Astrocyte of the spinal cord (primary cell): ENCODE measurements at regions not wholly inside any gene's neighbourhood (a gene's known extent, or its start where the extent isn't known, plus 50 kb on each side); places are given as distances from the start of the nearest gene placed in this dataset.

Experiments used
- DNase-seq: peaks from one replicate; pipeline ENCODE4 v3.0.0; 2011; ENCODE audit warnings: low read depth, low spot score
- H3K4me3 ChIP-seq: 2 replicates; pipeline ENCODE4 v1.5.1; 2011; ENCODE audit warnings: low read depth, mild to moderate bottlenecking, low read length, moderate library complexity
- CTCF ChIP-seq: IDR thresholded peaks from 2 replicates; pipeline ENCODE4 v1.5.1; 2012; ENCODE audit warnings: low read depth, mild to moderate bottlenecking, low read length, inconsistent platforms
- in situ Hi-C: cut with HindIII; loops from 2 replicates; pipeline ENCODE4 v1.10.0; 2017; ENCODE audit warnings: low sequenced_read_pairs

- in situ Hi-C loops = no loop called here
- TF ChIP-seq CTCF = no peak
- no peak for DNase-seq
- no peak overlapping the region for H3K4me3 ChIP-seq
Measured at GRCh38 chr2:75324141-75324540, 124.8 kb upstream of the TACR1 start.

- no peak for TF ChIP-seq CTCF
- DNase-seq = no peak
- in situ Hi-C loops = no loop called here
- H3K4me3 ChIP-seq = no peak overlapping the region
Measured at GRCh38 chr2:75321599-75321922, 122.2 kb upstream of the TACR1 start.

GRCh38 chr2:75320898-75321598 lies 121.7 kb upstream of the TACR1 start:
- H3K4me3 ChIP-seq = no peak overlapping the region
- DNase-seq = no peak
- in situ Hi-C loops = no loop called here
- no peak for TF ChIP-seq CTCF

GRCh38 chr2:75319951-75320350 lies 120.6 kb upstream of the TACR1 start:
- in situ Hi-C loops = no loop called here
- H3K4me3 ChIP-seq = no peak overlapping the region
- TF ChIP-seq CTCF = no peak
- DNase-seq = no peak

GRCh38 chr2:75317802-75318201 lies 118.5 kb upstream of the TACR1 start:
- no peak overlapping the region for H3K4me3 ChIP-seq
- no peak for TF ChIP-seq CTCF
- DNase-seq = no peak
- in situ Hi-C loops = no loop called here

GRCh38 chr2:75317316-75317715 lies 118.0 kb upstream of the TACR1 start:
- DNase-seq = no peak
- TF ChIP-seq CTCF = no peak
- in situ Hi-C loops = no loop called here
- H3K4me3 ChIP-seq = no peak overlapping the region

- no peak overlapping the region for H3K4me3 ChIP-seq
- in situ Hi-C loops = no loop called here
- DNase-seq = no peak
- TF ChIP-seq CTCF = no peak
Measured at GRCh38 chr2:75315436-75315835, 116.1 kb upstream of the TACR1 start.
